GM12875 (cell line): ENCODE measurements at regions not wholly inside any gene's neighbourhood (a gene's known extent, or its start where the extent isn't known, plus 50 kb on each side); places are given as distances from the start of the nearest gene placed in this dataset.

Source experiments
- H3K4me3 ChIP-seq: one replicate; pipeline ENCODE4 v1.5.1; 2011; ENCODE audit warnings: low read depth, low read length, control low read depth
- CTCF ChIP-seq: IDR thresholded peaks from 2 replicates; pipeline ENCODE4 v1.5.1; 2011; ENCODE audit warnings: low read depth, mild to moderate bottlenecking, control low read depth, inconsistent platforms, low read length, moderate library complexity, borderline replicate concordance; ENCODE audit not compliant: insufficient read depth

DNA sequence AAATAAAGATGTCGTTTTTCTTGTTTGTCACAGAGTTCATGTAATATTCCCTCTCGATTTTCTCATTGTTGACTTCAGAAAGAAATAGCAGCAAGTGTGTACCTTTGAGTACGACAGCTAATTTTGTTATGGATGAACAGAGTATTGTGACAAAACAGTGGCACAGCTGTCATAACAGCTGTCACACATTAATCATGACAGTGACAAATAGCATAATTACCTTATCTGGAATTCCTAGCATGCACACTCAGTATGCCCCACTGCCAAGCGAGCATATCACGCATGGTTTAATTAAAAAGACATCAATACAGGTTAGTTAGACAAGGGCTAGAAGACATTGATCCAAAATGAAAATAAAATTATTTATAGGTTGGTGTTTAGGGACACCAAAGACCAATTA is 375.1 kb downstream of the SPATA31D1 start:
- no peak overlapping the region for H3K4me3 ChIP-seq

GRCh38 chr9:82367016-82367415 is 378.4 kb downstream of the SPATA31D1 start:
- TF ChIP-seq CTCF = no peak
- H3K4me3 ChIP-seq = no peak overlapping the region

More for the DNA sequence above, 375.1 kb downstream of the SPATA31D1 start:
- no peak for TF ChIP-seq CTCF

DNA sequence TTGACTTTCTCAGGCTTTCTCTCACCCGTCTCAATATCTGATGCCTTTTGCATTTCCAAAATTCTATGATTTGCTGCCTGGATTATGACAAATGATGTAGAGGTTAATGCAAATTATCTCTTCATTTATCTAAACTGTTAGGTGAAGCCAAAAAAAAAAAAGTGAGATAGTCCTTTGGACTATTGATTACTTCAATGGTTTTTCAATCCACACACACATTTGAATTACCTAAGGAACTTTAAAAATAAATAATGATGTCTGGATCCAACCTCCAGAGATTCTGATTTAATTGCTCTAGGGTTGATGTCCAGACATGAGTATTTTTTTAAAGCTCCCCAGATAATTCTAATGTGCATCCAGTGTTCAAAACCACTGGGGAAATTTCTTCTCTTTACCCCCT is 379.4 kb downstream of the SPATA31D1 start:
- no peak overlapping the region for H3K4me3 ChIP-seq
- TF ChIP-seq CTCF = no peak

- no peak for TF ChIP-seq CTCF
- H3K4me3 ChIP-seq = no peak overlapping the region
Measured at GRCh38 chr9:82369251-82369945, 380.8 kb downstream of the SPATA31D1 start.

DNA sequence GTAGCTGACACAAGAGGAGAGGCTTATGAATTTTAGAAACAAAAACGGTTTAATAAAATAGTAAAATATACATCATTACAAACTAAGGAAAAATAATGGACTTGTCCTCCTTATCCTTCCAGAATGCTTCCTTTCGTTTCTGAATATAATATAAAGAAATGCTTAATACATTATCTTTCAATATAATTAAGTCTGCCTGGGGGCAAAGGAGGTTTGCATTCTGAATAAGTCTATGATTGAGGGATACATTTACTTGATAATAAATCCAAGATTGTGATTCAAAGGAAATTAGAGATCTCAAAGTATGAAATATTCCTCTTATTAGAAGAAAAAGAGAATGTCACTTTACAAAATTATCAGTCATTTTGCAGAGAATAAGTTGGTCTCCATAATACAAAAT is 386.5 kb downstream of the SPATA31D1 start:
- no peak for TF ChIP-seq CTCF
- H3K4me3 ChIP-seq = no peak overlapping the region

DNA sequence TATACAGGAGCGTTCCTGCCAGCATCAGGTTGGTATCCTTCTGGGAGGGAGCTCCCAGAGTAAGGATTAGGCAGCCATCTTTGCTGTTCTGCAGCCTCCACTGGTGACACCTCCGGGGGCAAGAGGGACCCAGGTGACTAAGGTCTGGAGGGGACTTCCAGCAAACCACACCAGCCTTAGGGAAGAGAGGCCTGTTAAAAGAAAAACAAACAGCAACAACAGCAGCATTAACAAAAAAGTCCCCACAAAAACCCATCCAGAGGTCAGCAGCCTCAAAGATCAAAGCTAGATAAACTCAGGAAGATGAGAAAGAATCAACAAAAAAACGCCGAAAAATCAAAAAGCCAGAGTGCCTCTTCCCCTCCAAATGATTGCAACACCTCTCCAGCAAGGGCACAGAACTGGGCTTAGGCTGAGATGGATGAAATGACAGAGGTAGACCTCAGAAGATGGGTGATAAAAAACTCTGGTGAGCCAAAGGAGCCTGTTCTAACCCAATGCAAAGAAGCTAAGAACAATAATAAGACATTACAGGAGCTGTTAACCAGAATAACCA is 388.2 kb downstream of the SPATA31D1 start:
- no peak overlapping the region for H3K4me3 ChIP-seq
- no peak for TF ChIP-seq CTCF

- H3K4me3 ChIP-seq = no peak overlapping the region
- no peak for TF ChIP-seq CTCF
Measured at GRCh38 chr9:82382887-82383616, 394.5 kb downstream of the SPATA31D1 start.
